Stimulated activated naive CD8-positive, alpha-beta T cell treated with anti-CD3 and anti-CD28 coated beads, Interleukin-15, amount 100 ng/mL, for 72 hours (primary cell): ENCODE measurements at regions not wholly inside any gene's neighbourhood (a gene's known extent, or its start where the extent isn't known, plus 50 kb on each side); places are given as distances from the start of the nearest gene placed in this dataset.
A peak's percentile ranks its signal among the peaks of the same experiment; 100 is the strongest.

Experiments
- ATAC-seq: fragments of 150-1000 bp; cut with Tn5 transposase; 2 replicates; pipeline ENCODE4 v1.10.0; 2021; ENCODE audit warnings: mild to moderate bottlenecking, moderate library complexity
- DNase-seq, 2 donors: peaks; one replicate each; pipeline ENCODE4 v3.0.0; 2021 to 2022
- H3K27ac Mint-ChIP-seq, 2 donors: one replicate each; pipeline ENCODE4 v1.8.0; 2022; ENCODE audit warnings: mild to moderate bottlenecking in 2 of 2, mixed read lengths in 2 of 2, moderate library complexity in 2 of 2
- H3K27me3 Mint-ChIP-seq: one replicate; pipeline ENCODE4 v1.8.0; 2022; ENCODE audit warnings: mixed read lengths
- H3K4me1 Mint-ChIP-seq: one replicate; pipeline ENCODE4 v1.8.0; 2022; ENCODE audit warnings: mild to moderate bottlenecking, mixed read lengths
- H3K4me3 Mint-ChIP-seq, 2 donors: one replicate each; pipeline ENCODE4 v1.8.0; 2022; ENCODE audit warnings: mild to moderate bottlenecking in 2 of 2, mixed read lengths in 2 of 2, moderate library complexity in 1 of 2
- H3K9me3 Mint-ChIP-seq, 2 donors: one replicate each; pipeline ENCODE4 v1.8.0; 2022; ENCODE audit warnings: mixed read lengths in 2 of 2

DNA sequence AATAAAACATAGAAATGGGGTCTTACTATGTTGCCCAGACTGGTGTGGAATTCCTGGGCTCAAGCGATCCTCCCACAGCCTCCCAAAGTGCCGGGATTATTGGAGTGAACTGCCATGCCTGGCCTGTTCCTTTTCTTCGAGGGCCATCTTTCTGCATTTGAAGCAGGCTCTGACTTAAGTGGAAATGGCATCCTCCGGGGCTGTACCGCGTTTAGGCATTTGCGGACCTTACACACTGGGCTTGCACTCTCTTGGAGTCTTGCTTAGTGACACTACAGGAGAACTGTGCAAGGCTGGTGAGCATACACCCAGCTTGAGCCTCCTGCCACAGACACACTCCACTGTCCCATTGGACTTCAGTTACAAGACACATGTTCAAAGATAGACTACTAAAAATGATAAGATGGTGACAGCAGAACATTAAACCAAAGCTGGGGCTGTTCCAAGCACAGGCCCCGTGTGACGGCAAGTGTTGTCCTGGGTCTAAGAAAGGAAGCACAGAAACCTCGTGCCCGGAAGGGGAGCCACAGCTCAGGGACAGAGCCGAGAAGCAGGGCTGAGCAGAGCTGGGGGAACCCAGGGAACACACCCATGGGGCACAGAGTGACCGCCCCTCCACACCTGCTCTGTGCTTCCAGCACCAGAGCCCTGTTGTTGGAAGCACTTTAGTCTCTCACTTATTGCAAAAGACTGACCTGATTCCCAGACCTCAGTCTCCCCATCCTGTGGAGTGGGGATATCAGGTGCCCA lies 59.0 kb upstream of the SHANK2 start:
- no peak overlapping the region for H3K4me3 Mint-ChIP-seq
- ATAC-seq (no peak), DNase-seq (no peak)
- H3K4me1 Mint-ChIP-seq: no peaks in the 10 kb centered on the region
- peaks cover 6% of the 10 kb centered on the region for H3K27me3 Mint-ChIP-seq
- H3K9me3 Mint-ChIP-seq: peaks cover 0 to 5% of the 10 kb centered on the region in 2 donors
- no peak overlapping the region for H3K27ac Mint-ChIP-seq

- Mint-ChIP-seq H3K27ac (no peak overlapping the region), H3K9me3 (no peaks in the 10 kb centered on the region), H3K4me3 (no peak overlapping the region), H3K4me1 (no peaks in the 10 kb centered on the region), H3K27me3 (peaks cover 6% of the 10 kb centered on the region)
- DNase-seq (no peak), ATAC-seq (no peak)
Measured at GRCh38 chr11:71310184-71310583, 57.8 kb upstream of the SHANK2 start.

- ATAC-seq (no peak), DNase-seq (no peak)
- H3K27ac Mint-ChIP-seq: no peak overlapping the region
- H3K4me1 Mint-ChIP-seq: no peaks in the 10 kb centered on the region
- no peak overlapping the region for H3K4me3 Mint-ChIP-seq
- no peaks in the 10 kb centered on the region for H3K9me3 Mint-ChIP-seq
- H3K27me3 Mint-ChIP-seq: peaks cover 6% of the 10 kb centered on the region
Measured at GRCh38 chr11:71309611-71310010, 57.2 kb upstream of the SHANK2 start.

GRCh38 chr11:71309181-71309580 lies 56.8 kb upstream of the SHANK2 start:
- DNase-seq: no peak
- no peaks in the 10 kb centered on the region for H3K9me3 Mint-ChIP-seq

DNA sequence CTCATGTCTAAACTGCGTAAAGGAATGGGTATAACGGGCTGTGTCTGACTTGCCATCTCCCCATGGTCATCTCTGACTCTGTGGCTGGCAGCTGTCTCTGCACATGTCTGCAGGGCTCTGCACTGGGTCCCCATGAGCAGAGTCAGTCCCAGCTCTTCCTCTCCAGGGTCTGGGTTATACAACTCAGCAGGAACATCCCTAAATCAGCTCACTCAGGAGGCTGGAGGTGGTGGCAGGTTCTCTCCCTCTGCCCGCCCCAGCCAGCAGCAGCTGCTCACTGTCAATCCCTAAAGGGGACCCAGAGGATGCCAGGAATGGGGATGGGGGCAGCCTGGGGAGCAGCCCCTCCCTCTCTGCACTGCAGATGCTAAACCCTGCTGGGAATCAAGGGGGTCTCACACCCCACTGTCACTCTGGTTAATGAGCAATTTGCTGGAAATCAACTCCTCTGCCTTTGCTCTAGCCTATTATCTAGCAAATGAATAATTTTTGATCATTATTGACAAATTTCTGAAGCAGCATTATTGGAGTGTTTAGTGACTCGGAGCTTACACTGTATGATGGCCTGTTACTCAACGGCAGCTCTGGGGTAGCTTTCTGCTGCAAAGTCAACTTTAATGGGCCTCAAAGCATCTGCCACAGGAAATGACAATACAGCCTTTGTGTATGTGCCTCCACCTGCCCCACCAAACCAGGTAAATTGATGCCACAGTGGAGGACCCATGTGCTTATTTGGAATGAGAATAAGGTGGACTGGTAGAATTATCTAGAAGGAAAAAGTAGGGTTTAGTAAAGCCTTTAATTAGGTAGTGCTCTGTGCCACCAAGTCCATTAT lies 55.7 kb upstream of the SHANK2 start:
- DNase-seq (no peak), ATAC-seq (no peak)
- H3K4me1 Mint-ChIP-seq: no peaks in the 10 kb centered on the region
- no peaks in the 10 kb centered on the region for H3K9me3 Mint-ChIP-seq
- H3K27me3 Mint-ChIP-seq: peaks cover 6% of the 10 kb centered on the region
- H3K4me3 Mint-ChIP-seq: no peak overlapping the region
- no peak overlapping the region for H3K27ac Mint-ChIP-seq

More at GRCh38 chr11:71309181-71309580, 56.8 kb upstream of the SHANK2 start:
- Mint-ChIP-seq H3K4me3 (no peak overlapping the region), H3K4me1 (no peaks in the 10 kb centered on the region), H3K27ac (no peak overlapping the region), H3K27me3 (peaks cover 6% of the 10 kb centered on the region)
- ATAC-seq: no peak

DNA sequence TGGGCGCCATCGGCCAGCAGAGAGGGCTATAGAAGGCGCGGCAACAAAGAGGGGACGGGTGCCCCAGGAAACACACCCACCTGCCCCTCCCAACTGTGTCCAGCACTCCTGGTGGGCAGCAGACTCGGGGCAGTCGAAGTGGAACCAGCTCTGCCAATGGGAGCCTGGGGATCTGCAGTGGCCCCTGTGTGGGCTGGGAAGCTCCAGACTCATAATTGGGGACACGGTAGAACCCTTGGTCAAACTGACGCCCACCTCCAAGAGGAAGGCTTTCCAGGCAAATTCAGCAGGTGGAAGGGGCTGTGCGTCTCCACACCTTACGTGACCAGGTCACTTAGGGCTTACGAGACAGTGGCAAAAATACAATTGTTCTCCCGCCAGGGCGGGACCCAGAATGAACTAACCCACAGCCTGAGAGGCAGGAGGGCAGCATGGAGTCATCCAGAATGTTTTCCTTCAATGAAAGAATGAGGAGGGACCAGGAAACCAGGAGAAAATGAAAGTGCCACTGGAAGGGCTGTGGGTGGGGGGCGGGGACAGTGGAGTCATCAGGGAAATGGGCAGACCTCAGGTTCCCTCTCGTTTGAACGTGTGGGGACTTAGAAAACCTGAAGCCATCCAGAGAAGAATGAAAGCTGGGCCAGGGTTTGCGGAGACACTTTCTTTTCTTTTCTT lies 53.2 kb upstream of the SHANK2 start:
- H3K4me1 Mint-ChIP-seq: no peaks in the 10 kb centered on the region
- DNase-seq: no peak
- H3K4me3 Mint-ChIP-seq: no peak overlapping the region
- H3K27me3 Mint-ChIP-seq: peaks cover 11% of the 10 kb centered on the region
- ATAC-seq: no peak
- H3K27ac Mint-ChIP-seq: peak overlapping the region in 1 of 2 donors; percentile 65
- H3K9me3 Mint-ChIP-seq: no peaks in the 10 kb centered on the region

- ATAC-seq (no peak), DNase-seq (no peak)
- peaks cover 11% of the 10 kb centered on the region for H3K27me3 Mint-ChIP-seq
- no peak overlapping the region for H3K27ac Mint-ChIP-seq
- no peaks in the 10 kb centered on the region for H3K4me1 Mint-ChIP-seq
- H3K4me3 Mint-ChIP-seq: no peak overlapping the region
- H3K9me3 Mint-ChIP-seq: no peaks in the 10 kb centered on the region
Measured at GRCh38 chr11:71305041-71305440, 52.7 kb upstream of the SHANK2 start.

DNA sequence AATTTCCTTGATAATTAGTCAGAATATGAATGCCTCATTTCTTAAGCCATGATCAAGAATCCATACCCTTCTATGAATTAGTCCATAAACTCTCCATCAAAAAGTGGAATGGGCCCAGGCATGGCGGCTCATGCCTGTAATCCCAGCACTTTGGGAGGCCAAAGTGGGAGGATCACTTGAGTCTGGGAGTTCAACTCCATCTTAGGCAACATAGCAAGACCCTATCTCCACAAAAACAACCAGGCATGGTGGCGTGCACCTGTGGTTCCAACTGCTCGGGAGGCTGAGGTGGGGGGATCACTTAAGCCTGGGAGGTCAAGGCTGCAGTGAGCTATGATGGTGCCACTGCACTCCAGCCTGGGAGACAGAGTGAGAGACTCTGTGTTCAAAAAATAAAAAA lies 52.1 kb upstream of the SHANK2 start:
- no peak overlapping the region for H3K27ac Mint-ChIP-seq
- DNase-seq: no peak

DNA sequence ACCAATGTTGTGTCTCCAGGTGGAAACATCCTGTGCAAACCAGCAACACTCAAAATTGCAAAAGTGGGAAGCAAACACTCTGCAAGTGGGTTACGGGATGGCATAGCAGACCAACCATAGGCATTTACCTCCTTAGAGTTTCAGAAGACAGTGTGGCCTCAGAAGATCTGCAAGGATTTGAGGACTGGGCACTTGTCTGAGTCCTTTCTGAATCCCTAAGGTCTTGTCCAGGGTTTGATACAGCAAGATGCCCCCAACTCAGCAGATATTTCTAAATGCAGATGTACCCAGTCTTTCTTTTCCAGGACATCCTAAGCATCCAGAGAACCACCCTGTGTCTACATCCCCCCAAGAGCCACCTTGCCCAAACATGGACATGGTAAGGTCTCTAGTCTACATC lies 51.7 kb upstream of the SHANK2 start:
- H3K27ac Mint-ChIP-seq: no peak overlapping the region
- no peaks in the 10 kb centered on the region for H3K9me3 Mint-ChIP-seq
- ATAC-seq: no peak
- DNase-seq: no peak
- H3K27me3 Mint-ChIP-seq: peaks cover 19% of the 10 kb centered on the region
- H3K4me3 Mint-ChIP-seq: no peak overlapping the region
- H3K4me1 Mint-ChIP-seq: no peaks in the 10 kb centered on the region

More for the DNA sequence above, 52.1 kb upstream of the SHANK2 start:
- H3K9me3 Mint-ChIP-seq: no peaks in the 10 kb centered on the region
- no peak for ATAC-seq
- no peak overlapping the region for H3K4me3 Mint-ChIP-seq
- H3K4me1 Mint-ChIP-seq: no peaks in the 10 kb centered on the region
- peaks cover 15% of the 10 kb centered on the region for H3K27me3 Mint-ChIP-seq

GRCh38 chr11:71302911-71303310 lies 50.5 kb upstream of the SHANK2 start:
- Mint-ChIP-seq H3K4me3 (no peak overlapping the region), H3K27ac (peak overlapping the region in 1 of 2 donors; percentile 77), H3K4me1 (no peaks in the 10 kb centered on the region), H3K27me3 (peaks cover 23% of the 10 kb centered on the region), H3K9me3 (no peaks in the 10 kb centered on the region)
- DNase-seq (no peak), ATAC-seq (no peak)

- DNase-seq (no peak), ATAC-seq (no peak)
- H3K27me3 Mint-ChIP-seq: peaks cover 23% of the 10 kb centered on the region
- H3K9me3 Mint-ChIP-seq: no peaks in the 10 kb centered on the region
- no peaks in the 10 kb centered on the region for H3K4me1 Mint-ChIP-seq
- no peak overlapping the region for H3K27ac Mint-ChIP-seq
- H3K4me3 Mint-ChIP-seq: no peak overlapping the region
Measured at GRCh38 chr11:71302534-71302909, 50.1 kb upstream of the SHANK2 start.
